HCT116 (cell line): ENCODE measurements at regions not wholly inside any gene's neighbourhood (a gene's known extent, or its start where the extent isn't known, plus 50 kb on each side); places are given as distances from the start of the nearest gene placed in this dataset.

Experiments used
- ATAC-seq: fragments of 200-7000 bp; cut with Tn5 transposase; 2 replicates; pipeline ENCODE4 v1.9.1; 2020; ENCODE audit warnings: mild to moderate bottlenecking, moderate library complexity
- BruUV-seq: library from RNA; stranded (reverse); fragments of 400-500 nt; replicated peaks from 2 replicates; lab custom pipeline; 2021; lab: Mats Ljungman, UMichigan
- CTCF ChIA-PET: fragments of 300-600 bp; sonication (Branson Sonifier 250); formaldehyde crosslinking; loops from one replicate; lab custom pipeline; 2021; ENCODE audit warnings: antibody characterized with exemption; lab: Charles Lee
- POLR2A ChIA-PET: fragments of 300-600, 350-600 bp; sonication (Branson Sonifier 250); formaldehyde crosslinking; loops from one replicate; lab custom pipeline; 2021; ENCODE audit warnings: antibody characterized with exemption; lab: Charles Lee
- RAD21 ChIA-PET, 2 experiments: fragments of 300-600 bp; sonication (Branson Sonifier 250); formaldehyde crosslinking; loops; one replicate each; lab custom pipeline; 2023; ENCODE audit warnings: low total read pairs in 2 of 2; ENCODE audit not compliant: uncharacterized antibody in 2 of 2, unreplicated experiment in 2 of 2, low non-redundant PET in 1 of 2; lab: Charles Lee
- DNase-seq: peaks from one replicate; pipeline ENCODE4 v3.0.0-alpha.2; 2010; ENCODE audit warnings: low read depth, low spot score
- H2AFZ ChIP-seq: fragments of 200-600 bp; shearing (Covaris generic), sonication (generic); 2 replicates; pipeline ENCODE4 v1.6.1; 2017; ENCODE audit warnings: low read depth, mixed run types, mixed read lengths, antibody characterized with exemption, low read length; ENCODE audit not compliant: poor library complexity, severe bottlenecking
- H3K27ac ChIP-seq: 2 replicates; pipeline ENCODE4 v1.5.1; 2012; ENCODE audit warnings: low read depth, low read length
- H3K27me3 ChIP-seq: fragments of 200-600 bp; sonication (generic); 2 replicates; pipeline ENCODE4 v1.6.1; 2016; ENCODE audit warnings: mixed run types, low read length, mixed read lengths; ENCODE audit not compliant: insufficient read depth
- H3K36me3 ChIP-seq, 2 experiments: fragments of 200-500 bp in 1 of 2; fragments of 200-600 bp in 1 of 2; sonication (Bioruptor generic) in 1 of 2; sonication (generic) in 1 of 2; 2 replicates each; pipeline versions ENCODE4 v1.5.1 to v1.6.1; 2014 to 2016; ENCODE audit warnings: low read length in 2 of 2, inconsistent platforms in 1 of 2, mixed read lengths in 1 of 2, mixed run types in 1 of 2; ENCODE audit not compliant: insufficient read depth in 2 of 2, control insufficient read depth in 1 of 2
- H3K4me1 ChIP-seq, 2 experiments: fragments of 200-600 bp in 1 of 2; sonication (generic) in 1 of 2; 2 replicates each; pipeline versions ENCODE4 v1.5.1 to v1.6.1; 2012 to 2017; ENCODE audit warnings: low read length in 2 of 2, inconsistent platforms in 1 of 2, mild to moderate bottlenecking in 1 of 2, mixed read lengths in 1 of 2, mixed run types in 1 of 2, moderate library complexity in 1 of 2; ENCODE audit not compliant: insufficient read depth in 2 of 2, control insufficient read depth in 1 of 2
- H3K4me2 ChIP-seq: fragments of 200-600 bp; sonication (generic); 2 replicates; pipeline ENCODE4 v1.6.1; 2017; ENCODE audit warnings: mixed run types, low read length, mixed read lengths
- H3K4me3 ChIP-seq, 2 experiments: fragments of 200-600 bp in 1 of 2; sonication (generic) in 1 of 2; replicated peaks in 1 of 2; 2 replicates each; pipeline ENCODE4 v1.5.1; 2011 to 2016; ENCODE audit warnings: low read length in 2 of 2, control low read depth in 1 of 2, low read depth in 1 of 2, mild to moderate bottlenecking in 1 of 2, mixed read lengths in 1 of 2, mixed run types in 1 of 2
- H3K79me2 ChIP-seq: fragments of 200-600 bp; sonication (generic); 2 replicates; pipeline ENCODE4 v1.6.1; 2017; ENCODE audit warnings: mild to moderate bottlenecking, mixed run types, low read length, moderate library complexity, mixed read lengths; ENCODE audit not compliant: insufficient read depth
- H3K9ac ChIP-seq: fragments of 200-600 bp; sonication (generic); 2 replicates; pipeline ENCODE4 v1.6.1; 2016; ENCODE audit warnings: low read length, mixed read lengths
- H3K9me2 ChIP-seq: fragments of 200-600 bp; sonication (generic), shearing (Covaris generic); 2 replicates; pipeline ENCODE4 v1.6.1; 2017; ENCODE audit warnings: mixed run types, mild to moderate bottlenecking, moderate library complexity; ENCODE audit not compliant: insufficient read depth
- H3K9me3 ChIP-seq, 2 experiments: fragments of 200-500 bp in 1 of 2; fragments of 200-600 bp in 1 of 2; sonication (Bioruptor generic) in 1 of 2; sonication (generic) in 1 of 2; 2 replicates each; pipeline ENCODE4 v1.6.1; 2014 to 2017; ENCODE audit warnings: low read length in 2 of 2, mixed read lengths in 2 of 2, inconsistent platforms in 1 of 2, low read depth in 1 of 2, mild to moderate bottlenecking in 1 of 2, mixed run types in 1 of 2, moderate library complexity in 1 of 2; ENCODE audit not compliant: control insufficient read depth in 1 of 2, insufficient read depth in 1 of 2
- H4K20me1 ChIP-seq: fragments of 200-600 bp; sonication (generic), shearing (Covaris generic); 2 replicates; pipeline ENCODE4 v1.6.1; 2017; ENCODE audit warnings: mixed run types, mild to moderate bottlenecking, moderate library complexity; ENCODE audit not compliant: insufficient read depth
- CBX3 ChIP-seq: IDR thresholded peaks from 2 replicates; pipeline ENCODE4 v1.6.1; 2012; ENCODE audit warnings: low read depth
- CEBPB ChIP-seq: IDR thresholded peaks from 2 replicates; pipeline ENCODE4 v1.6.1; 2012; ENCODE audit warnings: low read depth
- CTCF ChIP-seq, 3 experiments: fragments of 200-600 bp in 1 of 3; sonication (generic) in 1 of 3; IDR thresholded peaks in 2 of 3; conservative IDR thresholded peaks in 1 of 3; 2 replicates each; pipeline ENCODE4 v1.5.1; 2012 to 2017; ENCODE audit warnings: low read depth in 2 of 3, low read length in 2 of 3, antibody characterized with exemption in 1 of 3, borderline replicate concordance in 1 of 3, control low read depth in 1 of 3, mild to moderate bottlenecking in 1 of 3, mixed read lengths in 1 of 3, mixed run types in 1 of 3, moderate library complexity in 1 of 3; ENCODE audit not compliant: insufficient read depth in 1 of 3
- EGR1 ChIP-seq: IDR thresholded peaks from 2 replicates; pipeline ENCODE4 v1.6.1; 2012; ENCODE audit warnings: low read depth
- ELF1 ChIP-seq: IDR thresholded peaks from 2 replicates; pipeline ENCODE4 v1.6.1; 2012; ENCODE audit warnings: low read depth, borderline replicate concordance
- EZH2 ChIP-seq: fragments of 200-600 bp; sonication (generic); IDR thresholded peaks from 2 replicates; pipeline ENCODE4 v1.6.1; 2017; ENCODE audit warnings: antibody characterized with exemption, mixed run types
- FOSL1 ChIP-seq: IDR thresholded peaks from 2 replicates; pipeline ENCODE4 v1.6.1; 2012; ENCODE audit warnings: low read depth
- JUND ChIP-seq: IDR thresholded peaks from 2 replicates; pipeline ENCODE4 v1.6.1; 2012
- MAX ChIP-seq: IDR thresholded peaks from 2 replicates; pipeline ENCODE4 v1.6.1; 2012
- POLR2A ChIP-seq: IDR thresholded peaks from 2 replicates; pipeline ENCODE4 v1.7.0; 2011; ENCODE audit warnings: borderline replicate concordance; ENCODE audit not compliant: insufficient read depth, insufficient read length; ENCODE audit errors: extremely low read depth
- POLR2AphosphoS5 ChIP-seq: IDR thresholded peaks from 2 replicates; pipeline ENCODE4 v1.6.1; 2011; ENCODE audit warnings: mild to moderate bottlenecking, low read depth, low read length, moderate library complexity
- RAD21 ChIP-seq: IDR thresholded peaks from 2 replicates; pipeline ENCODE4 v1.6.1; 2012; ENCODE audit warnings: low read depth, mild to moderate bottlenecking
- REST ChIP-seq: IDR thresholded peaks from 2 replicates; pipeline ENCODE4 v1.6.1; 2012; ENCODE audit warnings: low read depth
- SIN3A ChIP-seq: IDR thresholded peaks from 2 replicates; pipeline ENCODE4 v1.6.1; 2012; ENCODE audit warnings: low read depth
- SP1 ChIP-seq: IDR thresholded peaks from 2 replicates; pipeline ENCODE4 v1.6.1; 2012; ENCODE audit warnings: low read depth
- SRF ChIP-seq: IDR thresholded peaks from 2 replicates; pipeline ENCODE4 v1.6.1; 2012; ENCODE audit warnings: low read depth
- TCF7L2 ChIP-seq: IDR thresholded peaks from 2 replicates; pipeline ENCODE4 v1.7.0; 2011; ENCODE audit warnings: borderline replicate concordance, inconsistent platforms; ENCODE audit not compliant: insufficient read depth, insufficient read length; ENCODE audit errors: extremely low read depth
- YY1 ChIP-seq: IDR thresholded peaks from 2 replicates; pipeline ENCODE4 v1.6.1; 2011; ENCODE audit warnings: low read length, low read depth, moderate library complexity, mild to moderate bottlenecking; ENCODE audit not compliant: insufficient replicate concordance; ENCODE audit errors: extremely low read depth
- ZBTB33 ChIP-seq: IDR thresholded peaks from 2 replicates; pipeline ENCODE4 v1.6.1; 2011; ENCODE audit warnings: mild to moderate bottlenecking, low read length, moderate library complexity; ENCODE audit not compliant: insufficient replicate concordance; ENCODE audit errors: extremely low read depth
- intact Hi-C: fragments of 100-400 bp; cut with micrococcal nuclease; formaldehyde crosslinking; loops from 2 replicates; pipeline ENCODE4 v1.10.0; 2022

GRCh38 chr11:104620991-104621390 lies 277.3 kb downstream of the CASP12 start:
- DNase-seq (no peak), ATAC-seq (no peak)
- Histone ChIP-seq H3K9ac (no peak overlapping the region), H2AFZ (peak overlapping the region; percentile 32), H3K9me3 (no peaks in the 10 kb centered on the region), H3K27ac (no peak overlapping the region), H3K9me2 (no peaks in the 10 kb centered on the region), H3K4me1 (peaks cover 0 to 7% of the 10 kb centered on the region in 2 experiments; a peak in 2 of 4 replicates), H3K27me3 (no peaks in the 10 kb centered on the region), H3K4me3 (no peak overlapping the region), H3K79me2 (no peaks in the 10 kb centered on the region), H3K36me3 (no peaks in the 10 kb centered on the region), H4K20me1 (no peaks in the 10 kb centered on the region), H3K4me2 (no peak overlapping the region)
- ChIA-PET RAD21 (no interaction called here), CTCF (interaction anchor here (1.6 kb wide), 1 partner anchor 12 kb away, joined by 3 read pairs; no protein-coding TSS in a partner anchor), POLR2A (no interaction called here)
- no TSS peak for BruUV-seq
- TF ChIP-seq SRF (no peak), YY1 (no peak), EZH2 (no peak), CTCF (IDR thresholded peaks at IDR 0.05 in 2 of 3, conservative IDR thresholded peaks at IDR 0.05 in 1 of 3; ENCODE audit: borderline replicate concordance in 1 of 3, insufficient read depth in 1 of 3, low read depth in 2 of 3, low read length in 2 of 3) (no peak), SP1 (no peak), MAX (no peak), FOSL1 (no peak), SIN3A (no peak), EGR1 (no peak), ZBTB33 (no peak), CBX3 (no peak), POLR2AphosphoS5 (no peak), TCF7L2 (no peak), POLR2A (no peak), RAD21 (no peak), CEBPB (no peak), JUND (no peak), ELF1 (no peak), REST (no peak)
- intact Hi-C loops = no loop called here
